Prostate gland (tissue), 2 donors: ENCODE measurements at regions not wholly inside any gene's neighbourhood (a gene's known extent, or its start where the extent isn't known, plus 50 kb on each side); places are given as distances from the start of the nearest gene placed in this dataset.

Source experiments
- CTCF ChIP-seq, 4 experiments: fragments of 200-600 bp in 2 of 4; fragments of 450-650 bp in 2 of 4; sonication (generic) in 2 of 4; IDR thresholded peaks; 1 replicate in 3 of 4; 2 replicates in 1 of 4; pipeline ENCODE4 v1.5.1; 2016 to 2019; ENCODE audit warnings: antibody characterized with exemption in 4 of 4, mild to moderate bottlenecking in 2 of 4, moderate library complexity in 2 of 4
- POLR2A ChIP-seq: fragments of 450-650 bp; IDR thresholded peaks from one replicate; pipeline ENCODE4 v1.6.1; 2016; ENCODE audit warnings: antibody characterized with exemption, mild to moderate bottlenecking
- POLR2AphosphoS5 ChIP-seq: sonication (generic); formaldehyde crosslinking; IDR thresholded peaks from one replicate; pipeline ENCODE4 v1.6.1; 2017; ENCODE audit warnings: antibody characterized with exemption

GRCh38 chr5:101673120-101673519 lies 623.0 kb downstream of the SLCO4C1 start:
- TF ChIP-seq POLR2A, result no peak
- no peak for TF ChIP-seq CTCF (IDR thresholded peaks at IDR 0.05)
- TF ChIP-seq POLR2AphosphoS5, result no peak
